Nephron progenitor cell (in vitro differentiated cells): ENCODE measurements at regions not wholly inside any gene's neighbourhood (a gene's known extent, or its start where the extent isn't known, plus 50 kb on each side); places are given as distances from the start of the nearest gene placed in this dataset.

Experiments
- DNase-seq: peaks from one replicate; pipeline ENCODE4 v3.0.0; 2021
- H3K27ac Mint-ChIP-seq: 2 replicates; pipeline ENCODE4 v1.8.0; 2021; ENCODE audit warnings: mild to moderate bottlenecking, moderate library complexity, mixed read lengths
- H3K27me3 Mint-ChIP-seq: 2 replicates; pipeline ENCODE4 v1.8.0; 2021; ENCODE audit warnings: mild to moderate bottlenecking, low read depth, mixed read lengths; ENCODE audit not compliant: poor library complexity
- H3K36me3 Mint-ChIP-seq: 2 replicates; pipeline ENCODE4 v1.8.0; 2021; ENCODE audit warnings: low read depth, mixed read lengths
- H3K4me1 Mint-ChIP-seq: 2 replicates; pipeline ENCODE4 v1.8.0; 2021; ENCODE audit warnings: mixed read lengths
- H3K4me3 Mint-ChIP-seq: 2 replicates; pipeline ENCODE4 v1.8.0; 2021; ENCODE audit warnings: mild to moderate bottlenecking, moderate library complexity, mixed read lengths
- H3K9me3 Mint-ChIP-seq: 2 replicates; pipeline ENCODE4 v1.8.0; 2021; ENCODE audit warnings: mild to moderate bottlenecking, moderate library complexity, mixed read lengths
- CTCF ChIP-seq: fragments of 200-600 bp; sonication (generic); IDR thresholded peaks from 2 replicates; pipeline ENCODE4 v1.5.0; 2021; ENCODE audit warnings: antibody characterized with exemption

- Mint-ChIP-seq H3K9me3 (no peaks in the 10 kb centered on the region), H3K4me1 (peaks cover 13% of the 10 kb centered on the region), H3K27ac (no peak overlapping the region), H3K27me3 (peaks cover 2% of the 10 kb centered on the region), H3K36me3 (no peaks in the 10 kb centered on the region), H3K4me3 (no peak overlapping the region)
- no peak for TF ChIP-seq CTCF
- DNase-seq = no peak
Observed at GRCh38 chr6:6970851-6971250, 136.9 kb upstream of the RREB1 start.

- H3K9me3 Mint-ChIP-seq = no peaks in the 10 kb centered on the region
- H3K4me1 Mint-ChIP-seq = peaks cover 15% of the 10 kb centered on the region
- H3K36me3 Mint-ChIP-seq = no peaks in the 10 kb centered on the region
- DNase-seq = no peak
- no peak overlapping the region for H3K27ac Mint-ChIP-seq
- peaks cover 2% of the 10 kb centered on the region for H3K27me3 Mint-ChIP-seq
- no peak overlapping the region for H3K4me3 Mint-ChIP-seq
- no peak for TF ChIP-seq CTCF
Observed at GRCh38 chr6:6971369-6971768, 136.4 kb upstream of the RREB1 start.

GRCh38 chr6:6972456-6972855 lies 135.3 kb upstream of the RREB1 start:
- peaks cover 15% of the 10 kb centered on the region for H3K4me1 Mint-ChIP-seq
- no peaks in the 10 kb centered on the region for H3K9me3 Mint-ChIP-seq
- TF ChIP-seq CTCF = no peak
- H3K36me3 Mint-ChIP-seq = no peaks in the 10 kb centered on the region
- H3K27me3 Mint-ChIP-seq = peaks cover 2% of the 10 kb centered on the region
- no peak overlapping the region for H3K4me3 Mint-ChIP-seq
- DNase-seq = no peak
- peak overlapping the region; percentile 57 for H3K27ac Mint-ChIP-seq

- Mint-ChIP-seq H3K4me1 (peaks cover 15% of the 10 kb centered on the region), H3K9me3 (no peaks in the 10 kb centered on the region), H3K27ac (no peak overlapping the region), H3K27me3 (peaks cover 7% of the 10 kb centered on the region), H3K36me3 (no peaks in the 10 kb centered on the region), H3K4me3 (no peak overlapping the region)
- TF ChIP-seq CTCF = no peak
- no peak for DNase-seq
Observed at GRCh38 chr6:6973721-6974120, 134.0 kb upstream of the RREB1 start.

- Mint-ChIP-seq H3K27ac (peak overlapping the region; percentile 25), H3K36me3 (no peaks in the 10 kb centered on the region), H3K9me3 (no peaks in the 10 kb centered on the region), H3K4me3 (no peak overlapping the region), H3K4me1 (peaks cover 15% of the 10 kb centered on the region), H3K27me3 (peaks cover 7% of the 10 kb centered on the region)
- no peak for TF ChIP-seq CTCF
- peak; percentile 16 for DNase-seq
Observed at GRCh38 chr6:6975459-6976111, 132.2 kb upstream of the RREB1 start.

GRCh38 chr6:6976193-6976592 lies 131.6 kb upstream of the RREB1 start:
- peaks cover 9% of the 10 kb centered on the region for H3K27me3 Mint-ChIP-seq
- no peaks in the 10 kb centered on the region for H3K9me3 Mint-ChIP-seq
- no peak for DNase-seq
- TF ChIP-seq CTCF = no peak
- no peak overlapping the region for H3K27ac Mint-ChIP-seq
- H3K4me1 Mint-ChIP-seq = peaks cover 18% of the 10 kb centered on the region
- no peak overlapping the region for H3K4me3 Mint-ChIP-seq
- no peaks in the 10 kb centered on the region for H3K36me3 Mint-ChIP-seq
